Astrocyte (in vitro differentiated cells and primary cell): ENCODE measurements at regions not wholly inside any gene's neighbourhood (a gene's known extent, or its start where the extent isn't known, plus 50 kb on each side); places are given as distances from the start of the nearest gene placed in this dataset.
"Not testable (repeated sequence)": the region's sequence is repeated elsewhere in the genome, so short reads cannot be mapped to it uniquely, and the experiment has no call there.

ENCODE experiments used
- DNase-seq: peaks from one replicate; pipeline ENCODE4 v3.0.0-alpha.2; 2010; ENCODE audit warnings: low read depth
- FAIRE-seq: peaks from 2 replicates; lab custom pipeline; 2011; peaks lifted over from hg19 to GRCh38; lab: Jason Lieb, UNC
- H2AFZ ChIP-seq: 2 replicates; pipeline ENCODE4 v1.6.0; 2012; ENCODE audit warnings: low read depth, low read length, inconsistent platforms
- H3K27ac ChIP-seq: 2 replicates; pipeline ENCODE4 v1.5.1; 2011; ENCODE audit warnings: low read depth, low read length, inconsistent platforms
- H3K27me3 ChIP-seq: 2 replicates; pipeline ENCODE4 v1.6.0; 2011; ENCODE audit warnings: low read length, inconsistent platforms; ENCODE audit not compliant: insufficient read depth
- H3K36me3 ChIP-seq: 2 replicates; pipeline ENCODE4 v1.5.1; 2011; ENCODE audit warnings: low read length, inconsistent platforms; ENCODE audit not compliant: insufficient read depth
- H3K4me1 ChIP-seq: 2 replicates; pipeline ENCODE4 v1.5.1; 2011; ENCODE audit warnings: low read length, inconsistent platforms; ENCODE audit not compliant: insufficient read depth
- H3K4me2 ChIP-seq: 2 replicates; pipeline ENCODE4 v1.6.0; 2012; ENCODE audit warnings: low read length, inconsistent platforms
- H3K4me3 ChIP-seq: 2 replicates; pipeline ENCODE4 v1.5.1; 2011; ENCODE audit warnings: low read depth, mild to moderate bottlenecking, low read length, inconsistent platforms; ENCODE audit not compliant: insufficient read depth
- H3K79me2 ChIP-seq: 2 replicates; pipeline ENCODE4 v1.6.0; 2012; ENCODE audit warnings: mild to moderate bottlenecking, low read length, inconsistent platforms; ENCODE audit not compliant: insufficient read depth
- H3K9ac ChIP-seq: 2 replicates; pipeline ENCODE4 v1.6.0; 2012; ENCODE audit warnings: mild to moderate bottlenecking, low read length, inconsistent platforms
- H3K9me3 ChIP-seq: 2 replicates; pipeline ENCODE4 v1.5.1; 2012; ENCODE audit warnings: low read depth, mild to moderate bottlenecking, low read length, inconsistent platforms; ENCODE audit not compliant: insufficient read depth
- H4K20me1 ChIP-seq: 2 replicates; pipeline ENCODE4 v1.6.0; 2012; ENCODE audit warnings: low read length, inconsistent platforms; ENCODE audit not compliant: insufficient read depth
- H3K27ac Mint-ChIP-seq: one replicate; pipeline ENCODE4 v1.8.0; 2021; ENCODE audit warnings: mild to moderate bottlenecking, mixed read lengths; ENCODE audit not compliant: unreplicated experiment
- H3K27me3 Mint-ChIP-seq: one replicate; pipeline ENCODE4 v1.8.0; 2021; ENCODE audit warnings: low read depth, mixed read lengths; ENCODE audit not compliant: unreplicated experiment
- H3K36me3 Mint-ChIP-seq: one replicate; pipeline ENCODE4 v1.8.0; 2021; ENCODE audit warnings: low read depth, mixed read lengths; ENCODE audit not compliant: unreplicated experiment
- H3K4me1 Mint-ChIP-seq: one replicate; pipeline ENCODE4 v1.8.0; 2021; ENCODE audit warnings: low read depth, mixed read lengths; ENCODE audit not compliant: unreplicated experiment
- H3K4me3 Mint-ChIP-seq: one replicate; pipeline ENCODE4 v1.8.0; 2021; ENCODE audit warnings: mild to moderate bottlenecking, moderate library complexity, mixed read lengths; ENCODE audit not compliant: unreplicated experiment
- H3K9me3 Mint-ChIP-seq: one replicate; pipeline ENCODE4 v1.8.0; 2021; ENCODE audit warnings: mild to moderate bottlenecking, mixed read lengths; ENCODE audit not compliant: unreplicated experiment
- EZH2 ChIP-seq: IDR thresholded peaks from 2 replicates; pipeline ENCODE4 v1.6.1; 2012; ENCODE audit warnings: mild to moderate bottlenecking, low read length, inconsistent platforms; ENCODE audit not compliant: insufficient read depth
- TF ChIP-seq, protein P1 (sequence below): IDR thresholded peaks from 2 replicates; pipeline ENCODE4 v1.5.1; 2011; ENCODE audit warnings: low read depth, mild to moderate bottlenecking, inconsistent platforms, low read length, moderate library complexity; ENCODE audit not compliant: insufficient read depth

DNA sequence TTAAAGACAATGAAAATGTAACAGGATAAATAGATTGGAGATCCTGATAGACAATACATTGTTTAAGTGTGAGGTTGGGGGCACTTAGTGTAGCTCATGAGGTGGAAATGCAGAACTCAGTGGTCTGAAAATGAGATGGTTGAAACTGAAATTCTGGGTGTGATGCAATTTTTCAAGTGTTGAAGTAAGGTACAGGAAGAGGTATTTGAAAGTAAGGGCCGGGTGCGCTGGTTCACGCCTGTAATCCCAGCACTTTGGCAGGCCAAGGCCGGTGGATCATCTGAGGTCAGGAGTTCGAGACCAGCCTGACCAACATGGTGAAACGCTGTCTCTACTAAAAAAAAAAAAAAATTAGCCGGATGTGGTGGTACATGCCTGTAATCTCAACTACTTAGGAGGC lies 113.0 kb downstream of the UFM1 start:
- Mint-ChIP-seq H3K9me3 (peaks cover 3% of the 10 kb centered on the region), H3K27ac (no peak overlapping the region), H3K4me3 (no peak overlapping the region), H3K27me3 (no peaks in the 10 kb centered on the region), H3K4me1 (no peaks in the 10 kb centered on the region), H3K36me3 (no peaks in the 10 kb centered on the region)
- no peak overlapping the region for H2AFZ ChIP-seq
- H3K4me1 ChIP-seq = no peaks in the 10 kb centered on the region
- no peaks in the 10 kb centered on the region for H3K79me2 ChIP-seq
- no peaks in the 10 kb centered on the region for H3K9me3 ChIP-seq
- FAIRE-seq (no peak), DNase-seq (no peak)
- no peak overlapping the region for H3K27ac ChIP-seq
- H4K20me1 ChIP-seq = no peaks in the 10 kb centered on the region
- no peak overlapping the region for H3K9ac ChIP-seq
- TF ChIP-seq, protein P1, sequence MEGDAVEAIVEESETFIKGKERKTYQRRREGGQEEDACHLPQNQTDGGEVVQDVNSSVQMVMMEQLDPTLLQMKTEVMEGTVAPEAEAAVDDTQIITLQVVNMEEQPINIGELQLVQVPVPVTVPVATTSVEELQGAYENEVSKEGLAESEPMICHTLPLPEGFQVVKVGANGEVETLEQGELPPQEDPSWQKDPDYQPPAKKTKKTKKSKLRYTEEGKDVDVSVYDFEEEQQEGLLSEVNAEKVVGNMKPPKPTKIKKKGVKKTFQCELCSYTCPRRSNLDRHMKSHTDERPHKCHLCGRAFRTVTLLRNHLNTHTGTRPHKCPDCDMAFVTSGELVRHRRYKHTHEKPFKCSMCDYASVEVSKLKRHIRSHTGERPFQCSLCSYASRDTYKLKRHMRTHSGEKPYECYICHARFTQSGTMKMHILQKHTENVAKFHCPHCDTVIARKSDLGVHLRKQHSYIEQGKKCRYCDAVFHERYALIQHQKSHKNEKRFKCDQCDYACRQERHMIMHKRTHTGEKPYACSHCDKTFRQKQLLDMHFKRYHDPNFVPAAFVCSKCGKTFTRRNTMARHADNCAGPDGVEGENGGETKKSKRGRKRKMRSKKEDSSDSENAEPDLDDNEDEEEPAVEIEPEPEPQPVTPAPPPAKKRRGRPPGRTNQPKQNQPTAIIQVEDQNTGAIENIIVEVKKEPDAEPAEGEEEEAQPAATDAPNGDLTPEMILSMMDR = no peak
- no peak for TF ChIP-seq EZH2
- H3K4me3 ChIP-seq = no peak overlapping the region
- no peak overlapping the region for H3K4me2 ChIP-seq
- no peaks in the 10 kb centered on the region for H3K27me3 ChIP-seq
- no peaks in the 10 kb centered on the region for H3K36me3 ChIP-seq

- Mint-ChIP-seq H3K4me1 (no peaks in the 10 kb centered on the region), H3K27ac (no peak overlapping the region), H3K27me3 (no peaks in the 10 kb centered on the region), H3K4me3 (no peak overlapping the region), H3K36me3 (no peaks in the 10 kb centered on the region), H3K9me3 (peaks cover 3% of the 10 kb centered on the region)
- Histone ChIP-seq H3K4me3 (no peak overlapping the region), H2AFZ (no peak overlapping the region), H4K20me1 (no peaks in the 10 kb centered on the region), H3K27ac (no peak overlapping the region), H3K4me2 (no peak overlapping the region), H3K4me1 (no peaks in the 10 kb centered on the region), H3K9me3 (no peaks in the 10 kb centered on the region), H3K9ac (no peak overlapping the region), H3K36me3 (no peaks in the 10 kb centered on the region), H3K27me3 (no peaks in the 10 kb centered on the region), H3K79me2 (no peaks in the 10 kb centered on the region)
- no peak for DNase-seq
- TF ChIP-seq, protein P1 = no peak
- TF ChIP-seq EZH2 = no peak
- FAIRE-seq = no peak
Measured at GRCh38 chr13:38463048-38463447, 113.4 kb downstream of the UFM1 start.

GRCh38 chr13:38472411-38472810 lies 122.8 kb downstream of the UFM1 start:
- H4K20me1 ChIP-seq, H3K27me3 ChIP-seq, H3K4me3 ChIP-seq, H3K27ac ChIP-seq, H3K4me2 ChIP-seq, H3K36me3 Mint-ChIP-seq, H3K27ac Mint-ChIP-seq, DNase-seq, FAIRE-seq, H3K4me1 ChIP-seq, H3K36me3 ChIP-seq, H3K9me3 ChIP-seq, H3K27me3 Mint-ChIP-seq, H3K4me3 Mint-ChIP-seq, H3K9me3 Mint-ChIP-seq, H3K79me2 ChIP-seq, H3K9ac ChIP-seq, H2AFZ ChIP-seq: not testable (repeated sequence)
- H3K4me1 Mint-ChIP-seq = peaks cover 16% of the 10 kb centered on the region
